GM12891 (cell line): ENCODE measurements at regions not wholly inside any gene's neighbourhood (a gene's known extent, or its start where the extent isn't known, plus 50 kb on each side); places are given as distances from the start of the nearest gene placed in this dataset.

Experiments
- PAX5 ChIP-seq: IDR thresholded peaks from 2 replicates; pipeline ENCODE4 v1.6.1; 2011; ENCODE audit warnings: low read length, moderate library complexity, mild to moderate bottlenecking; ENCODE audit not compliant: insufficient read depth, severe bottlenecking
- POLR2A ChIP-seq: IDR thresholded peaks from 2 replicates; pipeline ENCODE4 v1.6.1; 2011; ENCODE audit warnings: low read depth, low read length, control low read depth
- POLR2AphosphoS5 ChIP-seq: IDR thresholded peaks from 2 replicates; pipeline ENCODE4 v1.6.1; 2011; ENCODE audit warnings: low read depth, low read length, control low read depth
- TAF1 ChIP-seq: IDR thresholded peaks from 2 replicates; pipeline ENCODE4 v1.6.1; 2011; ENCODE audit warnings: low read depth, low read length, control low read depth

- TF ChIP-seq POLR2AphosphoS5 (no peak), TAF1 (no peak), POLR2A (no peak), PAX5 (no peak)
Measured at GRCh38 chr6:156065849-156066248, 610.2 kb upstream of the NOX3 start.
